HAP-1 (cell line): ENCODE measurements at regions not wholly inside any gene's neighbourhood (a gene's known extent, or its start where the extent isn't known, plus 50 kb on each side); places are given as distances from the start of the nearest gene placed in this dataset.

Source experiments
- DNase-seq, 2 experiments: peaks; one replicate each; pipeline ENCODE4 v3.0.0-alpha.2; 2016 to 2020; ENCODE audit warnings: low spot score in 2 of 2
- H3K27me3 ChIP-seq: fragments of 250-450 bp; sonication (Bioruptor Pico); 2 replicates; pipeline ENCODE4 v1.5.1; 2020; ENCODE audit warnings: low read depth, mild to moderate bottlenecking, moderate library complexity
- H3K36me3 ChIP-seq: fragments of 250-450 bp; sonication (Bioruptor Pico); replicated peaks from 2 replicates; pipeline ENCODE4 v1.5.1; 2020; ENCODE audit warnings: mild to moderate bottlenecking
- H3K4me1 ChIP-seq: fragments of 250-450 bp; sonication (Bioruptor Pico); 2 replicates; pipeline ENCODE4 v1.5.1; 2020; ENCODE audit warnings: mild to moderate bottlenecking
- H3K4me3 ChIP-seq: fragments of 250-450 bp; sonication (Bioruptor Pico); 2 replicates; pipeline ENCODE4 v1.5.1; 2020; ENCODE audit warnings: mild to moderate bottlenecking, moderate library complexity
- H3K9me3 ChIP-seq: fragments of 250-450 bp; sonication (Bioruptor Pico); 2 replicates; pipeline ENCODE4 v1.5.1; 2020; ENCODE audit warnings: mild to moderate bottlenecking, moderate library complexity
- in situ Hi-C: fragments of 300-500 bp; cut with MboI; formaldehyde crosslinking; loops from 3 replicates; pipeline ENCODE4 v1.14.3; 2020; ENCODE audit warnings: low sequenced_read_pairs, inconsistent platforms, mixed read lengths

- in situ Hi-C loops = no loop called here
Measured at GRCh38 chr18:68469049-68469625, 245.8 kb downstream of the TMX3 start.

GRCh38 chr18:68467957-68468356 is 247.0 kb downstream of the TMX3 start:
- H3K27me3 ChIP-seq = no peaks in the 10 kb centered on the region
- no peak overlapping the region for H3K4me3 ChIP-seq
- DNase-seq = no peak
- H3K9me3 ChIP-seq = no peaks in the 10 kb centered on the region
- in situ Hi-C loops = no loop called here
- no peaks in the 10 kb centered on the region for H3K36me3 ChIP-seq
- no peaks in the 10 kb centered on the region for H3K4me1 ChIP-seq

More at GRCh38 chr18:68469049-68469625, 245.8 kb downstream of the TMX3 start:
- H3K36me3 ChIP-seq = no peaks in the 10 kb centered on the region
- no peaks in the 10 kb centered on the region for H3K9me3 ChIP-seq
- H3K4me1 ChIP-seq = no peaks in the 10 kb centered on the region
- no peaks in the 10 kb centered on the region for H3K27me3 ChIP-seq
- H3K4me3 ChIP-seq = no peak overlapping the region
- DNase-seq = no peak

GRCh38 chr18:68467329-68467728 is 247.6 kb downstream of the TMX3 start:
- H3K36me3 ChIP-seq = no peaks in the 10 kb centered on the region
- in situ Hi-C loops = no loop called here
- no peaks in the 10 kb centered on the region for H3K4me1 ChIP-seq
- H3K9me3 ChIP-seq = no peaks in the 10 kb centered on the region
- no peaks in the 10 kb centered on the region for H3K27me3 ChIP-seq
- H3K4me3 ChIP-seq = no peak overlapping the region
- DNase-seq = no peak

GRCh38 chr18:68466672-68467071 is 248.2 kb downstream of the TMX3 start:
- Histone ChIP-seq H3K4me3 (no peak overlapping the region), H3K27me3 (no peaks in the 10 kb centered on the region), H3K36me3 (no peaks in the 10 kb centered on the region), H3K9me3 (no peaks in the 10 kb centered on the region), H3K4me1 (no peaks in the 10 kb centered on the region)
- no peak for DNase-seq
- in situ Hi-C loops = no loop called here

GRCh38 chr18:68462766-68463165 is 252.1 kb downstream of the TMX3 start:
- H3K9me3 ChIP-seq = no peaks in the 10 kb centered on the region
- in situ Hi-C loops = no loop called here
- no peaks in the 10 kb centered on the region for H3K27me3 ChIP-seq
- no peak for DNase-seq
- no peak overlapping the region for H3K4me3 ChIP-seq
- no peaks in the 10 kb centered on the region for H3K4me1 ChIP-seq
- H3K36me3 ChIP-seq = no peaks in the 10 kb centered on the region

GRCh38 chr18:68462148-68462547 is 252.8 kb downstream of the TMX3 start:
- H3K4me1 ChIP-seq = no peaks in the 10 kb centered on the region
- in situ Hi-C loops = no loop called here
- no peak for DNase-seq
- H3K36me3 ChIP-seq = no peaks in the 10 kb centered on the region
- no peak overlapping the region for H3K4me3 ChIP-seq
- no peaks in the 10 kb centered on the region for H3K9me3 ChIP-seq
- no peaks in the 10 kb centered on the region for H3K27me3 ChIP-seq

GRCh38 chr18:68461481-68462018 is 253.4 kb downstream of the TMX3 start:
- in situ Hi-C loops = no loop called here
- no peaks in the 10 kb centered on the region for H3K4me1 ChIP-seq
- no peak overlapping the region for H3K4me3 ChIP-seq
- no peaks in the 10 kb centered on the region for H3K36me3 ChIP-seq
- DNase-seq = no peak
- H3K9me3 ChIP-seq = no peaks in the 10 kb centered on the region
- no peaks in the 10 kb centered on the region for H3K27me3 ChIP-seq

GRCh38 chr18:68459968-68460367 is 254.9 kb downstream of the TMX3 start:
- in situ Hi-C loops = no loop called here
- no peaks in the 10 kb centered on the region for H3K4me1 ChIP-seq
- no peaks in the 10 kb centered on the region for H3K9me3 ChIP-seq

GRCh38 chr18:68456985-68457384 is 257.9 kb downstream of the TMX3 start:
- H3K27me3 ChIP-seq = no peaks in the 10 kb centered on the region
- in situ Hi-C loops = no loop called here
- H3K9me3 ChIP-seq = no peaks in the 10 kb centered on the region
- no peaks in the 10 kb centered on the region for H3K4me1 ChIP-seq
- H3K36me3 ChIP-seq = no peaks in the 10 kb centered on the region
- no peak for DNase-seq
- no peak overlapping the region for H3K4me3 ChIP-seq

More at GRCh38 chr18:68459968-68460367, 254.9 kb downstream of the TMX3 start:
- Histone ChIP-seq H3K27me3 (no peaks in the 10 kb centered on the region), H3K36me3 (no peaks in the 10 kb centered on the region), H3K4me3 (no peak overlapping the region)
- no peak for DNase-seq

GRCh38 chr18:68455229-68455603 is 259.7 kb downstream of the TMX3 start:
- Histone ChIP-seq H3K4me1 (no peaks in the 10 kb centered on the region), H3K36me3 (no peaks in the 10 kb centered on the region), H3K4me3 (no peak overlapping the region), H3K9me3 (no peaks in the 10 kb centered on the region), H3K27me3 (no peaks in the 10 kb centered on the region)
- no peak for DNase-seq
- in situ Hi-C loops = no loop called here

- DNase-seq = no peak
- Histone ChIP-seq H3K9me3 (no peaks in the 10 kb centered on the region), H3K27me3 (no peaks in the 10 kb centered on the region), H3K4me3 (no peak overlapping the region), H3K36me3 (no peaks in the 10 kb centered on the region), H3K4me1 (no peaks in the 10 kb centered on the region)
- in situ Hi-C loops = no loop called here
Measured at GRCh38 chr18:68454511-68455228, 260.2 kb downstream of the TMX3 start.

- Histone ChIP-seq H3K4me1 (no peaks in the 10 kb centered on the region; the same call in 1 of the 2 replicates), H3K36me3 (no peaks in the 10 kb centered on the region), H3K4me3 (no peak overlapping the region), H3K9me3 (no peaks in the 10 kb centered on the region), H3K27me3 (no peaks in the 10 kb centered on the region)
- DNase-seq = no peak
- in situ Hi-C loops = no loop called here
Measured at GRCh38 chr18:68449292-68449691, 265.6 kb downstream of the TMX3 start.

- Histone ChIP-seq H3K4me3 (no peak overlapping the region), H3K27me3 (no peaks in the 10 kb centered on the region), H3K4me1 (no peaks in the 10 kb centered on the region; the same call in 1 of the 2 replicates), H3K9me3 (no peaks in the 10 kb centered on the region), H3K36me3 (no peaks in the 10 kb centered on the region)
- in situ Hi-C loops = no loop called here
- no peak for DNase-seq
Measured at GRCh38 chr18:68448736-68449135, 266.2 kb downstream of the TMX3 start.

- H3K36me3 ChIP-seq = no peaks in the 10 kb centered on the region
- DNase-seq = no peak
- H3K27me3 ChIP-seq = no peaks in the 10 kb centered on the region
- no peaks in the 10 kb centered on the region; the same call in 1 of the 2 replicates for H3K4me1 ChIP-seq
- H3K4me3 ChIP-seq = no peak overlapping the region
- no peaks in the 10 kb centered on the region for H3K9me3 ChIP-seq
- in situ Hi-C loops = no loop called here
Measured at GRCh38 chr18:68447286-68447685, 267.6 kb downstream of the TMX3 start.
